NCI-H2029 treated with DMSO at 0.1 percent for 48 hours (cell line): ENCODE measurements at regions not wholly inside any gene's neighbourhood (a gene's known extent, or its start where the extent isn't known, plus 50 kb on each side); places are given as distances from the start of the nearest gene placed in this dataset.
"Not testable (repeated sequence)": the region's sequence is repeated elsewhere in the genome, so short reads cannot be mapped to it uniquely, and the experiment has no call there.

Experiments
- DNase-seq: peaks from one replicate; lab custom pipeline; 2025; lab: John Stamatoyannopoulos, UW

GRCh38 chr2:187684174-187684573 is 129.9 kb upstream of the TFPI start:
- no peak for DNase-seq

GRCh38 chr2:187686416-187687024 is 132.3 kb upstream of the TFPI start:
- DNase-seq, result no peak

- no peak for DNase-seq
Observed at GRCh38 chr2:187687585-187687984, 133.3 kb upstream of the TFPI start.

GRCh38 chr2:187689372-187689771 is 135.1 kb upstream of the TFPI start:
- DNase-seq, result no peak

GRCh38 chr2:187693923-187694322 is 139.7 kb upstream of the TFPI start:
- no peak for DNase-seq

- not testable (repeated sequence) for DNase-seq
Observed at GRCh38 chr2:187696644-187697043, 142.4 kb upstream of the TFPI start.

GRCh38 chr2:187698374-187699110 is 144.3 kb upstream of the TFPI start:
- no peak for DNase-seq

GRCh38 chr2:187702157-187702556 is 147.9 kb upstream of the TFPI start:
- no peak for DNase-seq

- DNase-seq, result no peak
Observed at GRCh38 chr2:187708272-187708671, 154.0 kb upstream of the TFPI start.

GRCh38 chr2:187709065-187709464 is 154.8 kb upstream of the TFPI start:
- no peak for DNase-seq

GRCh38 chr2:187710791-187711521 is 156.7 kb upstream of the TFPI start:
- no peak for DNase-seq

GRCh38 chr2:187715590-187715989 is 161.4 kb upstream of the TFPI start:
- DNase-seq, result no peak

- DNase-seq, result no peak
Observed at GRCh38 chr2:187716301-187716700, 162.1 kb upstream of the TFPI start.

GRCh38 chr2:187718092-187718491 is 163.9 kb upstream of the TFPI start:
- DNase-seq, result no peak

- no peak for DNase-seq
Observed at GRCh38 chr2:187719510-187719909, 165.3 kb upstream of the TFPI start.

GRCh38 chr2:187748958-187749357 is 194.7 kb upstream of the TFPI start:
- DNase-seq, result no peak

GRCh38 chr2:187749804-187750431 is 195.7 kb upstream of the TFPI start:
- no peak for DNase-seq

GRCh38 chr2:187768995-187769394 is 214.8 kb upstream of the TFPI start:
- no peak for DNase-seq

- no peak for DNase-seq
Observed at GRCh38 chr2:187769437-187769836, 215.2 kb upstream of the TFPI start.

- DNase-seq, result no peak
Observed at GRCh38 chr2:187774551-187775071, 220.4 kb upstream of the TFPI start.

GRCh38 chr2:187775196-187775595 is 221.0 kb upstream of the TFPI start:
- DNase-seq, result no peak

- no peak for DNase-seq
Observed at GRCh38 chr2:187775651-187776050, 221.4 kb upstream of the TFPI start.
